Smooth muscle cell (in vitro differentiated cells): ENCODE measurements at regions not wholly inside any gene's neighbourhood (a gene's known extent, or its start where the extent isn't known, plus 50 kb on each side); places are given as distances from the start of the nearest gene placed in this dataset.

Source experiments
- DNase-seq: peaks from one replicate; lab custom pipeline; 2025; ENCODE audit not compliant: unreplicated experiment; lab: John Stamatoyannopoulos, UW
- H2AFZ ChIP-seq: fragments of 200-600 bp; sonication (generic); 2 replicates; pipeline ENCODE4 v1.6.0; 2016; ENCODE audit warnings: antibody characterized with exemption, low read depth, mild to moderate bottlenecking
- H3F3A ChIP-seq: fragments of 200-600 bp; sonication (generic); 2 replicates; pipeline ENCODE4 v1.6.0; 2017; ENCODE audit warnings: antibody characterized with exemption, low read depth
- H3K27ac ChIP-seq: fragments of 200-600 bp; sonication (generic); 2 replicates; pipeline ENCODE4 v1.5.1; 2016; ENCODE audit warnings: low read depth, mild to moderate bottlenecking
- H3K27me3 ChIP-seq: fragments of 200-600 bp; sonication (generic); 2 replicates; pipeline ENCODE4 v1.6.1; 2016; ENCODE audit warnings: low read depth, mild to moderate bottlenecking
- H3K36me3 ChIP-seq: fragments of 200-600 bp; sonication (generic); 2 replicates; pipeline ENCODE4 v1.5.1; 2016; ENCODE audit warnings: low read depth
- H3K4me1 ChIP-seq: fragments of 200-600 bp; sonication (generic); 2 replicates; pipeline ENCODE4 v1.5.1; 2016; ENCODE audit warnings: low read depth
- H3K4me2 ChIP-seq: fragments of 200-600 bp; sonication (generic); 2 replicates; pipeline ENCODE4 v1.6.0; 2016; ENCODE audit warnings: mild to moderate bottlenecking
- H3K4me3 ChIP-seq: fragments of 200-600 bp; sonication (generic); 2 replicates; pipeline ENCODE4 v1.5.1; 2016; ENCODE audit warnings: mild to moderate bottlenecking
- H3K79me2 ChIP-seq: fragments of 200-600 bp; sonication (generic); 2 replicates; pipeline ENCODE4 v1.6.0; 2016; ENCODE audit warnings: low read depth, mild to moderate bottlenecking
- H3K9ac ChIP-seq: fragments of 200-600 bp; sonication (generic); 2 replicates; pipeline ENCODE4 v1.6.0; 2016; ENCODE audit warnings: low read depth
- H3K9me3 ChIP-seq: fragments of 200-600 bp; sonication (generic); replicated peaks from 2 replicates; pipeline ENCODE4 v1.5.1; 2016; ENCODE audit warnings: low read depth
- H4K20me1 ChIP-seq: fragments of 200-600 bp; sonication (generic); 2 replicates; pipeline ENCODE4 v1.6.0; 2016; ENCODE audit warnings: low read depth
- WGBS: methylation state at CpG from one replicate; pipeline ENCODE4 v1.1.7; 2016; ENCODE audit warnings: low lambda C conversion rate; 5-methylcytosine and 5-hydroxymethylcytosine counted together
- TF ChIP-seq, protein P1 (sequence below): fragments of 200-600 bp; sonication (generic); IDR thresholded peaks from 2 replicates; pipeline ENCODE4 v1.5.1; 2017; ENCODE audit warnings: borderline replicate concordance, mild to moderate bottlenecking, antibody characterized with exemption; ENCODE audit not compliant: insufficient read depth, poor library complexity, severe bottlenecking

- no peaks in the 10 kb centered on the region for H3K27me3 ChIP-seq
- TF ChIP-seq, protein P1, sequence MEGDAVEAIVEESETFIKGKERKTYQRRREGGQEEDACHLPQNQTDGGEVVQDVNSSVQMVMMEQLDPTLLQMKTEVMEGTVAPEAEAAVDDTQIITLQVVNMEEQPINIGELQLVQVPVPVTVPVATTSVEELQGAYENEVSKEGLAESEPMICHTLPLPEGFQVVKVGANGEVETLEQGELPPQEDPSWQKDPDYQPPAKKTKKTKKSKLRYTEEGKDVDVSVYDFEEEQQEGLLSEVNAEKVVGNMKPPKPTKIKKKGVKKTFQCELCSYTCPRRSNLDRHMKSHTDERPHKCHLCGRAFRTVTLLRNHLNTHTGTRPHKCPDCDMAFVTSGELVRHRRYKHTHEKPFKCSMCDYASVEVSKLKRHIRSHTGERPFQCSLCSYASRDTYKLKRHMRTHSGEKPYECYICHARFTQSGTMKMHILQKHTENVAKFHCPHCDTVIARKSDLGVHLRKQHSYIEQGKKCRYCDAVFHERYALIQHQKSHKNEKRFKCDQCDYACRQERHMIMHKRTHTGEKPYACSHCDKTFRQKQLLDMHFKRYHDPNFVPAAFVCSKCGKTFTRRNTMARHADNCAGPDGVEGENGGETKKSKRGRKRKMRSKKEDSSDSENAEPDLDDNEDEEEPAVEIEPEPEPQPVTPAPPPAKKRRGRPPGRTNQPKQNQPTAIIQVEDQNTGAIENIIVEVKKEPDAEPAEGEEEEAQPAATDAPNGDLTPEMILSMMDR: no peak
- H3K36me3 ChIP-seq: no peaks in the 10 kb centered on the region
- H3K79me2 ChIP-seq: no peaks in the 10 kb centered on the region
- H3K4me3 ChIP-seq: peak overlapping the region; percentile 27
- 33% methylated on average over 2 of the region's 2 CpGs for WGBS
- H3K9ac ChIP-seq: no peak overlapping the region
- peak overlapping the region; percentile 72 for H3K4me2 ChIP-seq
- H3F3A ChIP-seq: no peaks in the 10 kb centered on the region
- H4K20me1 ChIP-seq: no peaks in the 10 kb centered on the region
- DNase-seq: no peak
- H3K4me1 ChIP-seq: no peaks in the 10 kb centered on the region
- H3K9me3 ChIP-seq: peaks cover 6% of the 10 kb centered on the region
- peak overlapping the region; percentile 11 for H2AFZ ChIP-seq
- peak overlapping the region; percentile 53 for H3K27ac ChIP-seq
Measured at GRCh38 chr9:7935681-7936080, 136.1 kb upstream of the DMAC1 start.

GRCh38 chr9:7932767-7933166 is 133.2 kb upstream of the DMAC1 start:
- H3K36me3 ChIP-seq: no peaks in the 10 kb centered on the region
- TF ChIP-seq, protein P1: no peak
- H3K79me2 ChIP-seq: no peaks in the 10 kb centered on the region
- H3K4me3 ChIP-seq: no peak overlapping the region
- H3K4me2 ChIP-seq: no peak overlapping the region
- no peaks in the 10 kb centered on the region for H3K9me3 ChIP-seq
- H3K9ac ChIP-seq: no peak overlapping the region
- no peaks in the 10 kb centered on the region for H4K20me1 ChIP-seq
- no peak overlapping the region for H3K27ac ChIP-seq
- no peaks in the 10 kb centered on the region for H3F3A ChIP-seq
- no peaks in the 10 kb centered on the region for H3K27me3 ChIP-seq
- no peak for DNase-seq
- no peak overlapping the region for H2AFZ ChIP-seq
- H3K4me1 ChIP-seq: no peaks in the 10 kb centered on the region
- 87% methylated on average over 4 of the region's 4 CpGs for WGBS

DNA sequence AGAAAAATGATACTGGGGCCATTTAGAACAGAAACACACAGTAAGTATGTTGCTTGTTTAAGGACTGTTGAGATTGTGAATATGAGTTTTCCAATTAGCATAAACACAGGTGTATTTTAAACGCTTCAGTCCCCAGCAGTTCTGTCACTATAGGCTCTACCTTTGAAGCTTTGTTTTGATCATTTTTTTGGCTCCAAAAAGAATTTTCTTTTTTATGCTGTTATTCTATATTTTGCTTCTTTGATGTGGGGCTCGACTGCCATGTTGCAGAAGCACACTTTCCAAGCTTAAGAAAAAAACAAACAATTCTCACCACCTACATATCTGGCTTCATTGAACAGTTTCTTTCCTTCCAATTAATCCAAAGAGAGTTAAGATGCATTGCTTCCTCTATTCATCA is 131.0 kb upstream of the DMAC1 start:
- H3K4me1 ChIP-seq: no peaks in the 10 kb centered on the region
- no peak overlapping the region for H2AFZ ChIP-seq
- H3K9me3 ChIP-seq: no peaks in the 10 kb centered on the region
- H3K9ac ChIP-seq: no peak overlapping the region
- no peak overlapping the region for H3K4me2 ChIP-seq
- DNase-seq: no peak
- TF ChIP-seq, protein P1: no peak
- no peaks in the 10 kb centered on the region for H3F3A ChIP-seq
- no peaks in the 10 kb centered on the region for H3K79me2 ChIP-seq
- no peaks in the 10 kb centered on the region for H3K36me3 ChIP-seq
- no peak overlapping the region for H3K27ac ChIP-seq
- H4K20me1 ChIP-seq: no peaks in the 10 kb centered on the region
- no peaks in the 10 kb centered on the region for H3K27me3 ChIP-seq
- 77% methylated on average over 2 of the region's 2 CpGs for WGBS
- H3K4me3 ChIP-seq: no peak overlapping the region

GRCh38 chr9:7921545-7922197 is 122.1 kb upstream of the DMAC1 start:
- no peaks in the 10 kb centered on the region for H3K79me2 ChIP-seq
- no peaks in the 10 kb centered on the region for H3K9me3 ChIP-seq
- H3K27ac ChIP-seq: no peak overlapping the region
- no peaks in the 10 kb centered on the region for H3K36me3 ChIP-seq
- H3K27me3 ChIP-seq: no peaks in the 10 kb centered on the region
- peak overlapping the region; percentile 7 for H2AFZ ChIP-seq
- no peak for DNase-seq
- H3K4me2 ChIP-seq: no peak overlapping the region
- no peaks in the 10 kb centered on the region for H4K20me1 ChIP-seq
- no peaks in the 10 kb centered on the region for H3K4me1 ChIP-seq
- TF ChIP-seq, protein P1: no peak
- 87% methylated on average over 6 of the region's 6 CpGs for WGBS
- H3K9ac ChIP-seq: no peak overlapping the region
- no peak overlapping the region for H3K4me3 ChIP-seq
- no peaks in the 10 kb centered on the region for H3F3A ChIP-seq
